ENCODE measurements at regions not wholly inside any gene's neighbourhood (a gene's known extent, or its start where the extent isn't known, plus 50 kb on each side); places are given as distances from the start of the nearest gene placed in this dataset.

- H4K20me1 ChIP-seq (ENCODE audit: insufficient read depth, low read length, poor library complexity, severe bottlenecking), result no peaks in the 10 kb centered on the region
- H3K4me2 ChIP-seq (ENCODE audit: low read depth, low read length, poor library complexity, severe bottlenecking), result no peak overlapping the region
- no peaks in the 10 kb centered on the region for H3K9me2 ChIP-seq (replicated peaks; ENCODE audit: low read depth, low read length)
- no peak overlapping the region for H2AFZ ChIP-seq (ENCODE audit: low read length)
- H3K4me3 ChIP-seq (ENCODE audit: low read length, poor library complexity, severe bottlenecking), result no peak overlapping the region
- H3K27me3 ChIP-seq (ENCODE audit: insufficient read depth, low read length, poor library complexity, severe bottlenecking), result no peaks in the 10 kb centered on the region
- no peak for TF ChIP-seq EZH2phosphoT487 (IDR thresholded peaks at IDR 0.05; ENCODE audit: borderline replicate concordance)
- no peak for TF ChIP-seq CTCF (conservative IDR thresholded peaks at IDR 0.05; ENCODE audit: low read length)
- H3K36me3 ChIP-seq (ENCODE audit: insufficient read depth, low read length), result no peaks in the 10 kb centered on the region
- no peaks in the 10 kb centered on the region for H3F3A ChIP-seq (ENCODE audit: low read depth)
- H3K9me3 ChIP-seq (ENCODE audit: insufficient read depth, low read depth, low read length), result no peaks in the 10 kb centered on the region
- H3K9ac ChIP-seq (ENCODE audit: low read depth, low read length, poor library complexity, severe bottlenecking), result no peak overlapping the region
- no peaks in the 10 kb centered on the region for H3K79me2 ChIP-seq (ENCODE audit: insufficient read depth, low read length)
- no peaks in the 10 kb centered on the region for H3K4me1 ChIP-seq (ENCODE audit: insufficient read depth, low read length, poor library complexity, severe bottlenecking)
These were observed 73.1 kb upstream of the PDE1A start for GRCh38 chr2:182499706-182500470.

- no peak overlapping the region for H3K4me3 ChIP-seq (ENCODE audit: low read length, poor library complexity, severe bottlenecking)
- TF ChIP-seq CTCF (conservative IDR thresholded peaks at IDR 0.05; ENCODE audit: low read length) (no peak), EZH2phosphoT487 (IDR thresholded peaks at IDR 0.05; ENCODE audit: borderline replicate concordance) (no peak)
These were observed 77.0 kb upstream of the PDE1A start for GRCh38 chr2:182503886-182504285.

GRCh38 chr2:182504903-182505302, 78.1 kb upstream of the PDE1A start:
- no peaks in the 10 kb centered on the region for H3K9me3 ChIP-seq (ENCODE audit: insufficient read depth, low read depth, low read length)
- no peaks in the 10 kb centered on the region for H3K9me2 ChIP-seq (replicated peaks; ENCODE audit: low read depth, low read length)
- H4K20me1 ChIP-seq (ENCODE audit: insufficient read depth, low read length, poor library complexity, severe bottlenecking), result no peaks in the 10 kb centered on the region
- no peak overlapping the region for H2AFZ ChIP-seq (ENCODE audit: low read length)
- no peak overlapping the region for H3K4me2 ChIP-seq (ENCODE audit: low read depth, low read length, poor library complexity, severe bottlenecking)
- no peak overlapping the region for H3K4me3 ChIP-seq (ENCODE audit: low read length, poor library complexity, severe bottlenecking)
- no peak overlapping the region for H3K9ac ChIP-seq (ENCODE audit: low read depth, low read length, poor library complexity, severe bottlenecking)
- no peaks in the 10 kb centered on the region for H3K27me3 ChIP-seq (ENCODE audit: insufficient read depth, low read length, poor library complexity, severe bottlenecking)
- TF ChIP-seq EZH2phosphoT487 (IDR thresholded peaks at IDR 0.05; ENCODE audit: borderline replicate concordance) (no peak), CTCF (conservative IDR thresholded peaks at IDR 0.05; ENCODE audit: low read length) (no peak)
- H3F3A ChIP-seq (ENCODE audit: low read depth), result no peaks in the 10 kb centered on the region
- peaks cover 5% of the 10 kb centered on the region for H3K4me1 ChIP-seq (ENCODE audit: insufficient read depth, low read length, poor library complexity, severe bottlenecking)
- H3K79me2 ChIP-seq (ENCODE audit: insufficient read depth, low read length), result no peaks in the 10 kb centered on the region
- no peaks in the 10 kb centered on the region for H3K36me3 ChIP-seq (ENCODE audit: insufficient read depth, low read length)

More at GRCh38 chr2:182503886-182504285, 77.0 kb upstream of the PDE1A start:
- Histone ChIP-seq H3K27me3 (ENCODE audit: insufficient read depth, low read length, poor library complexity, severe bottlenecking) (no peaks in the 10 kb centered on the region), H3K4me1 (ENCODE audit: insufficient read depth, low read length, poor library complexity, severe bottlenecking) (peaks cover 5% of the 10 kb centered on the region), H2AFZ (ENCODE audit: low read length) (no peak overlapping the region), H3F3A (ENCODE audit: low read depth) (no peaks in the 10 kb centered on the region), H4K20me1 (ENCODE audit: insufficient read depth, low read length, poor library complexity, severe bottlenecking) (no peaks in the 10 kb centered on the region), H3K9me3 (ENCODE audit: insufficient read depth, low read depth, low read length) (no peaks in the 10 kb centered on the region), H3K9ac (ENCODE audit: low read depth, low read length, poor library complexity, severe bottlenecking) (no peak overlapping the region), H3K9me2 (replicated peaks; ENCODE audit: low read depth, low read length) (no peaks in the 10 kb centered on the region), H3K4me2 (ENCODE audit: low read depth, low read length, poor library complexity, severe bottlenecking) (no peak overlapping the region), H3K36me3 (ENCODE audit: insufficient read depth, low read length) (no peaks in the 10 kb centered on the region), H3K79me2 (ENCODE audit: insufficient read depth, low read length) (no peaks in the 10 kb centered on the region)
